ENCODE measurements at regions not wholly inside any gene's neighbourhood (a gene's known extent, or its start where the extent isn't known, plus 50 kb on each side); places are given as distances from the start of the nearest gene placed in this dataset.
"Not testable (repeated sequence)": the region's sequence is repeated elsewhere in the genome, so short reads cannot be mapped to it uniquely, and the experiment has no call there.

DNA sequence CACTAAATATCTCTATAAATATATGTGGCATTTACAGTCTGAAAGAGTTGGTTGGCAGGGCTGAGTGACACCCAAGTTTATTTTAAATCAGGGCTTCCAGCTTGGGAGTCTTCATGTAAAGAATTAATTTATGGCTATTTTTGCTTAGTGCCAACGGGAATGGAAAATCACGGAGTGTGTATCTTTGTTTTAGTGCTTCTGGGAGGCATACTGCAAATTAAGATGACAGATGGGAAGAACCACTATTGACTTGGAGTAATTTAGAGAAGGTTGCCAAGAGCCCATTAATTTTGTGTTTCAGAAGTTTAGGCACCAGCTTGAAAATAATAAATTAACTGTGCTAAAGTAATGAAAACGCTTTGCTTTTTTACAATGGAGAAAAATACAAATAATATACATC, 135.2 kb downstream of the GPR37 start:
- no peaks in the 10 kb centered on the region for H3K27me3 ChIP-seq (ENCODE audit: insufficient read depth, poor library complexity, severe bottlenecking)
- DNase-seq (ENCODE audit: low read depth in 1 of 2, low spot score in 1 of 2) = no peak
- no peak overlapping the region for H3K27ac ChIP-seq (replicated peaks)
- TF ChIP-seq, protein P1, sequence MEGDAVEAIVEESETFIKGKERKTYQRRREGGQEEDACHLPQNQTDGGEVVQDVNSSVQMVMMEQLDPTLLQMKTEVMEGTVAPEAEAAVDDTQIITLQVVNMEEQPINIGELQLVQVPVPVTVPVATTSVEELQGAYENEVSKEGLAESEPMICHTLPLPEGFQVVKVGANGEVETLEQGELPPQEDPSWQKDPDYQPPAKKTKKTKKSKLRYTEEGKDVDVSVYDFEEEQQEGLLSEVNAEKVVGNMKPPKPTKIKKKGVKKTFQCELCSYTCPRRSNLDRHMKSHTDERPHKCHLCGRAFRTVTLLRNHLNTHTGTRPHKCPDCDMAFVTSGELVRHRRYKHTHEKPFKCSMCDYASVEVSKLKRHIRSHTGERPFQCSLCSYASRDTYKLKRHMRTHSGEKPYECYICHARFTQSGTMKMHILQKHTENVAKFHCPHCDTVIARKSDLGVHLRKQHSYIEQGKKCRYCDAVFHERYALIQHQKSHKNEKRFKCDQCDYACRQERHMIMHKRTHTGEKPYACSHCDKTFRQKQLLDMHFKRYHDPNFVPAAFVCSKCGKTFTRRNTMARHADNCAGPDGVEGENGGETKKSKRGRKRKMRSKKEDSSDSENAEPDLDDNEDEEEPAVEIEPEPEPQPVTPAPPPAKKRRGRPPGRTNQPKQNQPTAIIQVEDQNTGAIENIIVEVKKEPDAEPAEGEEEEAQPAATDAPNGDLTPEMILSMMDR (IDR thresholded peaks at IDR 0.05; ENCODE audit: insufficient read depth, low read length) = no peak
- TF ChIP-seq GABPA (IDR thresholded peaks at IDR 0.05; ENCODE audit: low read depth) = no peak
- no peak for TF ChIP-seq REST (IDR thresholded peaks at IDR 0.05; ENCODE audit: insufficient replicate concordance, low read depth)
- no peak for TF ChIP-seq SPI1 (IDR thresholded peaks at IDR 0.05; ENCODE audit: borderline replicate concordance, low read depth)
- TF ChIP-seq POLR2AphosphoS5 (IDR thresholded peaks at IDR 0.05; ENCODE audit: low read depth) = no peak
- H3K4me3 ChIP-seq (replicated peaks; ENCODE audit: insufficient read depth, low read length) = no peak overlapping the region

DNA sequence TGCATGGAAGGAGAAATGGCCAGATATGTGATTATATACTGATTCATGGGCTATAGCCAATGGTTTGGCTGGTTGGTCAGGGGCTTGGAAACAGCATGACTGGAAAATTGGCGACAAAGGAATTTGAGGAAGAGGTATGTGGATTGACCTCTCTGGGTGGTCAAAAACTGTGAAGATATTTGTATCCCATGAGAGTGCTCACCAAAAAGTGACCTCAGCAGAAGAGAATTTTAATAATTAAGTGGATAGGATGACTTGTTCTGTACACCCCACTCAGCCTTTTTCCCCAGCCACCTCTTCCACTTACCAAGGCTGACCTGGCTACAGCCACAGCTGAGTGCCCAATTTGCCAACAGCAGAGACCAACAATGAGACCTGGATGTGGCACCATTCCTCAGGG, 146.7 kb downstream of the GPR37 start:
- H3K27ac ChIP-seq (replicated peaks) = no peak overlapping the region
- no peak for TF ChIP-seq SPI1 (IDR thresholded peaks at IDR 0.05; ENCODE audit: borderline replicate concordance, low read depth)
- no peak for TF ChIP-seq GABPA (IDR thresholded peaks at IDR 0.05; ENCODE audit: low read depth)
- no peak for TF ChIP-seq POLR2AphosphoS5 (IDR thresholded peaks at IDR 0.05; ENCODE audit: low read depth)
- TF ChIP-seq REST (IDR thresholded peaks at IDR 0.05; ENCODE audit: insufficient replicate concordance, low read depth) = no peak
- TF ChIP-seq, protein P1 (IDR thresholded peaks at IDR 0.05; ENCODE audit: insufficient read depth, low read length) = no peak

GRCh38 chr7:124618051-124618450, 147.5 kb downstream of the GPR37 start:
- not testable (repeated sequence) for H3K27me3 ChIP-seq (ENCODE audit: insufficient read depth, poor library complexity, severe bottlenecking); H3K27ac ChIP-seq (replicated peaks); DNase-seq (ENCODE audit: low read depth in 1 of 2, low spot score in 1 of 2); H3K4me3 ChIP-seq (replicated peaks; ENCODE audit: insufficient read depth, low read length)

More for the DNA sequence above, 146.7 kb downstream of the GPR37 start:
- Histone ChIP-seq H3K4me3 (replicated peaks; ENCODE audit: insufficient read depth, low read length) (no peak overlapping the region), H3K27me3 (ENCODE audit: insufficient read depth, poor library complexity, severe bottlenecking) (no peaks in the 10 kb centered on the region)
- DNase-seq (ENCODE audit: low read depth in 1 of 2, low spot score in 1 of 2) = no peak

- Histone ChIP-seq H3K27me3 (ENCODE audit: insufficient read depth, poor library complexity, severe bottlenecking) (no peaks in the 10 kb centered on the region), H3K4me3 (replicated peaks; ENCODE audit: insufficient read depth, low read length) (no peak overlapping the region), H3K27ac (replicated peaks) (no peak overlapping the region)
- TF ChIP-seq SPI1 (IDR thresholded peaks at IDR 0.05; ENCODE audit: borderline replicate concordance, low read depth) = no peak
- TF ChIP-seq REST (IDR thresholded peaks at IDR 0.05; ENCODE audit: insufficient replicate concordance, low read depth) = no peak
- TF ChIP-seq POLR2AphosphoS5 (IDR thresholded peaks at IDR 0.05; ENCODE audit: low read depth) = no peak
- TF ChIP-seq, protein P1 (IDR thresholded peaks at IDR 0.05; ENCODE audit: insufficient read depth, low read length) = no peak
- TF ChIP-seq GABPA (IDR thresholded peaks at IDR 0.05; ENCODE audit: low read depth) = no peak
- DNase-seq (ENCODE audit: low read depth in 1 of 2, low spot score in 1 of 2) = no peak
Observed at GRCh38 chr7:124603066-124603465, 162.5 kb downstream of the GPR37 start.

All from HL-60 (cell line).